Natural killer cell (primary cell): ENCODE measurements at regions not wholly inside any gene's neighbourhood (a gene's known extent, or its start where the extent isn't known, plus 50 kb on each side); places are given as distances from the start of the nearest gene placed in this dataset.

ENCODE experiments used
- ATAC-seq, 3 donors: fragments of 150-1000 bp in 2 of 3; fragments of 200-7000 bp in 1 of 3; cut with Tn5 transposase; 1 replicate in 1 of 3; 2 replicates in 2 of 3; pipeline ENCODE4 v1.10.0; 2021; ENCODE audit warnings: mild to moderate bottlenecking in 2 of 3, moderate library complexity in 2 of 3
- DNase-seq, 2 donors: peaks; one replicate each; pipeline versions ENCODE4 v3.0.0 to v3.0.0-alpha.2; 2013 to 2021; ENCODE audit warnings: mixed read lengths in 1 of 2
- H3K27ac ChIP-seq: one replicate; pipeline ENCODE4 v1.5.1; 2013; ENCODE audit warnings: mild to moderate bottlenecking, low read length
- H3K27me3 ChIP-seq: one replicate; pipeline ENCODE4 v1.6.1; 2013; ENCODE audit warnings: low read length; ENCODE audit not compliant: control insufficient read depth, insufficient read depth
- H3K36me3 ChIP-seq: one replicate; pipeline ENCODE4 v1.6.1; 2013; ENCODE audit warnings: low read length; ENCODE audit not compliant: control insufficient read depth, insufficient read depth
- H3K4me1 ChIP-seq: one replicate; pipeline ENCODE4 v1.6.1; 2013; ENCODE audit warnings: low read length; ENCODE audit not compliant: control insufficient read depth, insufficient read depth
- H3K4me3 ChIP-seq: one replicate; pipeline ENCODE4 v1.5.1; 2013; ENCODE audit warnings: low read length
- H3K9me3 ChIP-seq: one replicate; pipeline ENCODE4 v1.6.1; 2013; ENCODE audit warnings: low read length; ENCODE audit not compliant: control insufficient read depth, insufficient read depth
- H3K27ac Mint-ChIP-seq, 2 donors: one replicate each; pipeline ENCODE4 v1.8.0; 2022; ENCODE audit warnings: mild to moderate bottlenecking in 2 of 2, mixed read lengths in 2 of 2, moderate library complexity in 1 of 2
- H3K27me3 Mint-ChIP-seq, 2 donors: one replicate each; pipeline ENCODE4 v1.8.0; 2022; ENCODE audit warnings: low read depth in 2 of 2, mixed read lengths in 2 of 2
- H3K36me3 Mint-ChIP-seq: one replicate; pipeline ENCODE4 v1.8.0; 2022; ENCODE audit warnings: mixed read lengths
- H3K4me1 Mint-ChIP-seq, 2 donors: one replicate each; pipeline ENCODE4 v1.8.0; 2022; ENCODE audit warnings: mixed read lengths in 2 of 2
- H3K4me3 Mint-ChIP-seq: one replicate; pipeline ENCODE4 v1.8.0; 2022; ENCODE audit warnings: mild to moderate bottlenecking, moderate library complexity, mixed read lengths
- H3K9me3 Mint-ChIP-seq, 2 donors: one replicate each; pipeline ENCODE4 v1.8.0; 2022; ENCODE audit warnings: mixed read lengths in 2 of 2
- WGBS: methylation state at CpG from one replicate; pipeline ENCODE4 v1.1.7; 2013; ENCODE audit warnings: missing lambda C conversion rate; ENCODE audit not compliant: insufficient coverage; 5-methylcytosine and 5-hydroxymethylcytosine counted together
- intact Hi-C: fragments of 100-400 bp; cut with micrococcal nuclease; formaldehyde crosslinking; loops from one replicate; pipeline ENCODE4 v1.14.2; 2022
- TF ChIP-seq, protein P1 (sequence below): fragments of 200-600 bp; IDR thresholded peaks from one replicate; pipeline ENCODE4 v1.8.0; 2022; ENCODE audit warnings: antibody characterized with exemption

GRCh38 chr13:95386370-95386769 lies 85.1 kb upstream of the ABCC4 start:
- Mint-ChIP-seq H3K4me1 (no peaks in the 10 kb centered on the region), H3K27me3 (peaks cover 10 to 14% of the 10 kb centered on the region in 2 donors), H3K9me3 (no peaks in the 10 kb centered on the region), H3K27ac (no peak overlapping the region), H3K4me3 (no peak overlapping the region), H3K36me3 (no peaks in the 10 kb centered on the region)
- no peak overlapping the region for H3K27ac ChIP-seq
- H3K4me1 ChIP-seq: no peaks in the 10 kb centered on the region
- intact Hi-C loops: no loop called here
- WGBS: 93% methylated on average over 2 of the region's 4 CpGs
- H3K9me3 ChIP-seq: no peaks in the 10 kb centered on the region
- TF ChIP-seq, protein P1, sequence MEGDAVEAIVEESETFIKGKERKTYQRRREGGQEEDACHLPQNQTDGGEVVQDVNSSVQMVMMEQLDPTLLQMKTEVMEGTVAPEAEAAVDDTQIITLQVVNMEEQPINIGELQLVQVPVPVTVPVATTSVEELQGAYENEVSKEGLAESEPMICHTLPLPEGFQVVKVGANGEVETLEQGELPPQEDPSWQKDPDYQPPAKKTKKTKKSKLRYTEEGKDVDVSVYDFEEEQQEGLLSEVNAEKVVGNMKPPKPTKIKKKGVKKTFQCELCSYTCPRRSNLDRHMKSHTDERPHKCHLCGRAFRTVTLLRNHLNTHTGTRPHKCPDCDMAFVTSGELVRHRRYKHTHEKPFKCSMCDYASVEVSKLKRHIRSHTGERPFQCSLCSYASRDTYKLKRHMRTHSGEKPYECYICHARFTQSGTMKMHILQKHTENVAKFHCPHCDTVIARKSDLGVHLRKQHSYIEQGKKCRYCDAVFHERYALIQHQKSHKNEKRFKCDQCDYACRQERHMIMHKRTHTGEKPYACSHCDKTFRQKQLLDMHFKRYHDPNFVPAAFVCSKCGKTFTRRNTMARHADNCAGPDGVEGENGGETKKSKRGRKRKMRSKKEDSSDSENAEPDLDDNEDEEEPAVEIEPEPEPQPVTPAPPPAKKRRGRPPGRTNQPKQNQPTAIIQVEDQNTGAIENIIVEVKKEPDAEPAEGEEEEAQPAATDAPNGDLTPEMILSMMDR: no peak
- no peak for DNase-seq
- no peaks in the 10 kb centered on the region for H3K36me3 ChIP-seq
- no peak overlapping the region for H3K4me3 ChIP-seq
- no peak for ATAC-seq
- peaks cover under 1% of the 10 kb centered on the region for H3K27me3 ChIP-seq

DNA sequence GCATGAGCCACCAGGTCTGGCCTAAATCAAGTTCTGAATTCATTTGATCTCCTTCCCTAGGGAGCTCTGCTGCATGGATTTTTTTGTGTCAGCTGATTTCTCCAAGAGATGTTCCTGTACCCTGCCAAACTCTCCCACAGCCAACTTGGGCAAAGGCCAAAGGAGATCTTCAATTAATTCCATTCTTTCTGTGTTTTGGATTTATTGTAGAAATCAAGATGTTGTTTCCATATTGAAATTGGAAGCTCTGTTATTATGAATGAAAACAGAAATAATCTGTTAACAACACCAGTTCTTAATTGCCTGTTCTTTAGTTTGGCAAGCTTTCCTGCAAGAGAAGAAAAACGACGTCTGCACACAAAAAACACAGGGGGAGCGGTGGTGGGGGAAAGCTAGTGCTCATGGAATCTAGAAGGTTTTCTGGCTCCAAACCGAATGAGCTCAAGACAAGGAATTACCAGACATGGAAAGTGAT lies 86.5 kb upstream of the ABCC4 start:
- no peaks in the 10 kb centered on the region for H3K9me3 Mint-ChIP-seq
- H3K4me1 Mint-ChIP-seq: no peaks in the 10 kb centered on the region
- ATAC-seq (no peak), DNase-seq (no peak)
- Histone ChIP-seq H3K9me3 (no peaks in the 10 kb centered on the region), H3K4me1 (no peaks in the 10 kb centered on the region), H3K27me3 (peaks cover 2% of the 10 kb centered on the region), H3K27ac (no peak overlapping the region), H3K4me3 (no peak overlapping the region), H3K36me3 (no peaks in the 10 kb centered on the region)
- no peaks in the 10 kb centered on the region for H3K36me3 Mint-ChIP-seq
- intact Hi-C loops: no loop called here
- TF ChIP-seq, protein P1: no peak
- 90% methylated on average over 4 of the region's 4 CpGs for WGBS
- no peak overlapping the region for H3K4me3 Mint-ChIP-seq
- H3K27me3 Mint-ChIP-seq: peaks cover 14 to 15% of the 10 kb centered on the region in 2 donors
- no peak overlapping the region for H3K27ac Mint-ChIP-seq

- Histone ChIP-seq H3K4me3 (no peak overlapping the region), H3K9me3 (no peaks in the 10 kb centered on the region), H3K36me3 (no peaks in the 10 kb centered on the region), H3K27ac (no peak overlapping the region), H3K4me1 (no peaks in the 10 kb centered on the region), H3K27me3 (peaks cover 2% of the 10 kb centered on the region)
- intact Hi-C loops: no loop called here
- Mint-ChIP-seq H3K27ac (no peak overlapping the region), H3K27me3 (peaks cover 14 to 15% of the 10 kb centered on the region in 2 donors), H3K9me3 (no peaks in the 10 kb centered on the region), H3K4me3 (no peak overlapping the region), H3K36me3 (no peaks in the 10 kb centered on the region), H3K4me1 (no peaks in the 10 kb centered on the region)
- WGBS: no CpG with 5 or more reads among the region's 2 CpGs
- no peak for ATAC-seq
- TF ChIP-seq, protein P1: no peak
- no peak for DNase-seq
These were observed 87.3 kb upstream of the ABCC4 start for GRCh38 chr13:95388420-95389079.

GRCh38 chr13:95391362-95391761 lies 90.1 kb upstream of the ABCC4 start:
- no peaks in the 10 kb centered on the region for H3K9me3 Mint-ChIP-seq
- no peak overlapping the region for H3K4me3 Mint-ChIP-seq
- H3K27me3 Mint-ChIP-seq: peaks cover 14 to 25% of the 10 kb centered on the region in 2 donors
- H3K36me3 Mint-ChIP-seq: no peaks in the 10 kb centered on the region
- peaks cover 2% of the 10 kb centered on the region for H3K27me3 ChIP-seq
- WGBS: 89% methylated on average over 2 of the region's 2 CpGs
- no peaks in the 10 kb centered on the region for H3K9me3 ChIP-seq
- DNase-seq: no peak
- H3K4me1 Mint-ChIP-seq: no peaks in the 10 kb centered on the region
- no peak overlapping the region for H3K4me3 ChIP-seq
- ATAC-seq: no peak
- no peak overlapping the region for H3K27ac Mint-ChIP-seq
- TF ChIP-seq, protein P1: no peak
- no peaks in the 10 kb centered on the region for H3K36me3 ChIP-seq
- H3K4me1 ChIP-seq: no peaks in the 10 kb centered on the region
- intact Hi-C loops: no loop called here
- H3K27ac ChIP-seq: no peak overlapping the region
